HPDE6-E6E7 (cell line): ENCODE measurements at regions not wholly inside any gene's neighbourhood (a gene's known extent, or its start where the extent isn't known, plus 50 kb on each side); places are given as distances from the start of the nearest gene placed in this dataset.
"Not testable (repeated sequence)": the region's sequence is repeated elsewhere in the genome, so short reads cannot be mapped to it uniquely, and the experiment has no call there.

Experiments used
- DNase-seq: peaks from one replicate; pipeline ENCODE4 v3.0.0; 2011; ENCODE audit warnings: missing footprints; ENCODE audit errors: extremely low spot score

DNA sequence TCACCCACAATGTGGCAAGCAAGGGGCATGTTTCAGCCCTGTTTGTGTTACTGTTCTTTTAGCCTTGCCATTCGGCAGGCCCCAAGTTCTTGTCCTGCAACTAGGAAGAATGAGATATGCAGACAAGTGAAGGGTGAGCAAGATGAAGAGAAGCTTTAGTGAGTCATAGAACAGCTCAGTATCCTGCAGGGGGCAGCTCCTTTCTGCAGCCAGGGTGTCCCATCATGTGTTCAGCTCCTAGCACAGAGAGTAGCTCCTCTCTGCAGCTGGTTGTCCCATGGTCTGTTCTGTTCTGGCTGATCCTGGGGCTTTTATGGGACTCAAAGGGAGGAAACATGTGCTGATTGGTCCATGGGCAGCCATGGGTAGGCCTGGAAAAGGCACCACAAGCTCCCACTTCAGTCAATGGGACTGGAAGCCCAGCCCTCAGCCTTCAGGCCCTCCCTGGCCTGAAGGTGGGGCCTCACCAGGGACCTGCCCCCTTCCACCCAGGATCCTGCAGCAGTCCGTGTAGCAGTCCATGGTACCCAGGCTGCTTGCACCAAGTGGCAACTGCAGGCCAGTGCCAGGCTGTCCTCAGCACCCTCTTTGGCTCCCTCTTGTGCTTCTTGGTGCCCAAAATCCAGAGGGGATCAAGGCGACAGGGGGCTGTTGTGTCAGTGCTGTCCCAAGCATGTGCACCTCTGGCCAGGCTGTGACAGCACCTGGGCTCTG, 326.4 kb downstream of the NR4A2 start:
- DNase-seq = no peak

DNA sequence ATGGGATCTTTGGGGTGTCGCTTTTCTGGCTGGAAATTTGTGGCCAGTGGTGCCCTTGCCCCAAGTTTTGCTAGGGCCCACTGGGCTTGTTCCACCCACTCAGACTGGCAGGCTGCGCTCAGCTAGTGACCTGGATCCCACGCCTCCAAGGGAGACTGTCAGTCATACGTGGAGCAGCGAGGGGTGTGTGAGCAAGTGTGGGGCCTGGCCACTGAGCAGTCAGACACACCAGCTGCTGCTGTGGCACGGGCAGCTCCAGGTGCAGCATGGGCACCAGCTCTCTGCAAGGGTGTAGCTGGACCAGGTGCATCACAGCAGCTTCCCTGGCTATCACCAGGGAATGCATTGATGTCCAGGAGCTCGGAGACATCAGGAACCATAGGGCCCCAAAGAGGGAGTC, 327.0 kb downstream of the NR4A2 start:
- no peak for DNase-seq

GRCh38 chr2:156004459-156004858, 328.1 kb downstream of the NR4A2 start:
- no peak for DNase-seq

DNA sequence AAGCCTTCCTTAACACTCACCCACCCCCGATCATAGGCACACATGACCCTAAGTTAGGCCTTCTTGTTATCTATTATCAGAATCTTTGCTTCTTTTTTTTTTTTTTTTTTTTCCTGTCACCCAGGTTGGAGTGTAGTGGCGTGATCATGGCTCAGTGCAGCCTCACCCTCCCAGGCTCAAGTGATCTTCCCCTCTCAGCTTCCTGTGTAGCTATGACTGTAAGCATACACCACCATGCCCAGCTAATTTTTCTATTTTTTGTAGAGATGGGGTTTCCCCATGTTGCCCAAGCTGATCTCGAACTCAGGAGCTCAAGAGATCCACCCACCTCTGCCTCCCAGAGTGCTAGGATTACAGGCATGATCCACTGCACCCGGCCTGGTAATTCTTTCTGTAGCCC, 328.7 kb downstream of the NR4A2 start:
- DNase-seq = no peak

GRCh38 chr2:156001851-156002250, 330.7 kb downstream of the NR4A2 start:
- DNase-seq = no peak

DNA sequence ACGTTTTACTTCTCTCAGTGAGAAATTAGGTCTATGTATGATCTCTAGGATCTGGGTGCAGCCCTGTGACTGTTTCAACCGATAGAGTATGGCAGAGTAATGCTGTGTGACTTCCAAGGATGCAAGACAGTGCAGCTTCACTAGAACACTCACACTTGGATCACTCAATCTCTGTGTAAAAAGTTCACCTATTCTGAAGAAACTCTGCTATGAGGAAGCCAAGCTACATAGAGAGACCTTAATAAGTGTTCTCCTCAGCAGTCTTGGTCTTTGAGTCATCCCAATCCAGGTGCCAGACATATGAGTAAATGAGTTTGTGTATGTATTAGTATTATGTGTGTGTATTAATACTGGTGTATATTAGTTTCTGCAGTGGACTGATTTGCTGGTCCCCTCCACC, 335.0 kb downstream of the NR4A2 start:
- peak; percentile 22 for DNase-seq

DNA sequence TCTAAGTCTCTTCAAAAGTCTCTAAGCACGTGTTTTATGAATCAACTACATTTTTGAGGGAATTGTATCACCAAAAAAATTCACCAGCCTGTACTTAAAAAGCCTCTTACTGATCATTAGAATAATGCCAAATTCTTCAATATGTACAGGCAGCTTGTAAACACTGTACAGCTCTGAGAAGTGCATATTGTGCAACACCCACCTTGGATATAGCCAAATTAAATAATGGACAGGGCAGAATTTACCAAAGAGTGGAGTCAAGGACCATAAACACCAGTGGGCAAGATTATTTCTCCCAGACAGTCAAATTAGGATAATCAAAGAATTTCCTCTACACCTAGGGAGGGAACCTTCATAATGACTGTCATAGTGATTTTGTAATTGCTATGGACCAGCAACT, 338.2 kb downstream of the NR4A2 start:
- no peak for DNase-seq

DNA sequence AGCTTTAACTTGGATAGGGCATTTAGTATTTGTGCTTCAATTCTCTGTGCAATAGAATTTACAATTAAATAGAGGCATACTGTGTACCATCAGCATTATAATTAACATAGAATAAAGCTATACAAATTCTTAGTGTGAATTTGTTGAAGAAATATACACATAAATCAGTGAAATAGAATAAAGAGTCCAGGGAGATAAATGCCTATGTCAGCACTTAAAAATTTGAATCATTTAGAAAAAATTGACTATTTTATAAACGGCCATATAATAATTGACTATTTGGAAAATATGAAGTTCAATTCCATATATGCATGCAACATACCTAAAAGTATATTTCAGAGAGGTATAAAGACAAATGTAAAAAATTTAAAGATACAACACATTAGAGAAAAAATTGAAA, 348.7 kb downstream of the NR4A2 start:
- DNase-seq = no peak

GRCh38 chr2:155982135-155982534, 350.4 kb downstream of the NR4A2 start:
- no peak for DNase-seq

DNA sequence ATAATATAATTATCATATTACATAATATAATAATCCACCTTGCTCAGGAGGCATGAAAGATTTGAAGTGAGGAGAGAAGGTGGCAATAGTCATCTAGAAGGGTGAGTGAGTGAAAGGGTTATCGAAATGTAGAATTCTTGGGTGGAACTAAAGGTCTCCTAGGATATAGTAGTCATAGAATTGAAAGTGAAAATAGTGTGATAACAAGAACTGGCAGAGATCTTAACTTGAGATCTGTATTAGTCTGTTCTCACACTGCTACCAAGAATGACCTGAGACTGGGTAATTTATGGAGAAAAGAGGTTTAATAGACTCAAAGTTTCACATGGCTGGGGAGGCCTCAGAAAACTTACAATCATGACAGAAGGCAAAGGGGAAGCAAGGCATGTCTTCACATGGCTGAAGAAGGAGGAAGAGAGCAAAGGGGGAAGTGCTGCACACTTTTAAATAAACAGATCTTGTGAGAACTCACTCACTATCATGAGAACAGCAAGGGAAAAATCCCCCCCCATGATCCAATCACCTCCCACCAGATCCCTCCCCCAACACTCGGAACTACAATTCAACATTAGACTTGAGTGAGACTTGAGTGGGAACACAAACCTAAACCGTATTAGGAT, 351.5 kb downstream of the NR4A2 start:
- no peak for DNase-seq

GRCh38 chr2:155975734-155976133, 356.8 kb downstream of the NR4A2 start:
- DNase-seq = no peak

- DNase-seq = no peak
Measured at GRCh38 chr2:155972916-155973315, 359.6 kb downstream of the NR4A2 start.

GRCh38 chr2:155966064-155966471, 366.5 kb downstream of the NR4A2 start:
- DNase-seq = not testable (repeated sequence)

- peak; percentile 65 for DNase-seq
Measured at GRCh38 chr2:155965415-155966063, 367.0 kb downstream of the NR4A2 start.

DNA sequence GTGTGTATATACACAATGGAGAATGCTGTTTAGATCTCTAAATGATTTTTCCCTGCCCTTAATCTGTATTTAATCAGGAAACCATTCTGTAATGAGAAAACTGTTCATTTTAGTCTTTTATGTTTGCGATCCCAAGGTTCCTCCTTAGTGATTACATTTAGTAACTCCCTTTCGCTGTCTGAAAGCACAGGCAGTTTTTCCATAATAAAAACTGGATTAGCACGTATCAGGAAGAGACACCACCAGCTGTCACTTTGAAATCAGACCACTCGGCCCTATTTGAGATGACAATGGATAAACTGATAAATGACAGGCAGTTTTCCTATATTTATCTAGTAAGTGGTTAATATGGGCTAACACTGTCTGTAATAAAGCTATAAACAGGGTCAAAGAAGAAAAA, 370.9 kb downstream of the NR4A2 start:
- no peak for DNase-seq

DNA sequence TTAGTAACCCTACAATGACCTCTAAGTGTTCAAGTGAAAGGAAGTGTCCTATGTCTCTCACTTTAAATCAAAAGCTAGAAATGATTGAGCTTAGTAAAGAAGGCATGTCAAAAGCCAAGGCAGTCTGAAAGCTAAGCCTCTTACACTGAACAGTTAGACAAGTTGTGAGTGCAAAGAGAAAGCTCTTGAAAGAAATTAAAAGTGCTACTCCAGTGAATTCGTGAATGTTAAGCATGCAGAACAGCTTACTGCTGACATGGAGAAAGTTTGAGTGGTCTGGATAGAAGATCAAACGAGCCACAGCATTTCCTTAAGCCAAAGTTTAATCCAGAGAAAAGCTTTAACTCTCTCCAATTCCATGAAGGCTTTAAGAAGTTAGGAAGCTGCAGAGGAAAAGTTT, 373.7 kb downstream of the NR4A2 start:
- no peak for DNase-seq

DNA sequence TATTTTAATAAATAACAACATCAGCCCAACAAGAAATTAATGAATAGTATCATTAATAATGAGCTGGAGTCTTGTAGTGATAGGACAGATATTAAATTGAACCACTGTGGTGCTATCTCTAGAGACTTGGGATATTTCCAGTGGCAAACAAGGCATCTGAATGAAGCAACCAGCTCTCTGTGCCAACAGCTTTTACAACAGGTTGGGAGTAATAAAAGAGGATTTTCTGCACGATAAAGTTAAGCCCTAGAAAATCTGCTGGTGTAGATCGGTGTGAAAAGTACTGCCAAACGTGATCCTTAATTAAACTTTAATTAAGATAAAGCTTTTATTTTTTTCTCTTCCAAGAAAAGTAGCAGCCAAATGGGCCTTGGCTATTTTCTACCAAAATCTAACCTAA, 385.5 kb downstream of the NR4A2 start:
- no peak for DNase-seq

GRCh38 chr2:155944218-155944617, 388.3 kb downstream of the NR4A2 start:
- no peak for DNase-seq

- DNase-seq = no peak
Measured at GRCh38 chr2:155930312-155930711, 402.2 kb downstream of the NR4A2 start.

- DNase-seq = no peak
Measured at GRCh38 chr2:155917380-155917779, 415.1 kb downstream of the NR4A2 start.

DNA sequence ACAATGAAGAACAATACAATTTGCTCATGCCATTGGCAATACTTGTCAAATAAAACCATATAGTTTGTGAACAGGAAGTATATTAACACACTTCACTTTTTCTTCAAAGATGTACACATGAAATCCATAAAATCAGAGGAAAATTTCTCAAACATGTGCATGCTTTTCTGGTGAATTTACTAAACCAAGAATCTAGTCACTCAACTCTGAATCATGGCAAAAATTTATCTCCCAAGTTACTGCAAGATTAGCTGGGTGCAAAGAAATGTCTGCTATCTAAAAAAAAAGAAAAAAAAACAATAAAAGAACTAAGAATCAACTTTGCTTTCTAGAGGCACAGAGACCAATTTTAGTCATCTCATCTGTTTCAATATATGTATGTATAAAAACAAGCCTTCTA, 419.2 kb downstream of the NR4A2 start:
- no peak for DNase-seq

- DNase-seq = no peak
Measured at GRCh38 chr2:155908567-155908966, 424.0 kb downstream of the NR4A2 start.

- no peak for DNase-seq
Measured at GRCh38 chr2:155907211-155907610, 425.3 kb downstream of the NR4A2 start.
